ENCODE measurements at regions not wholly inside any gene's neighbourhood (a gene's known extent, or its start where the extent isn't known, plus 50 kb on each side); places are given as distances from the start of the nearest gene placed in this dataset.

DNA sequence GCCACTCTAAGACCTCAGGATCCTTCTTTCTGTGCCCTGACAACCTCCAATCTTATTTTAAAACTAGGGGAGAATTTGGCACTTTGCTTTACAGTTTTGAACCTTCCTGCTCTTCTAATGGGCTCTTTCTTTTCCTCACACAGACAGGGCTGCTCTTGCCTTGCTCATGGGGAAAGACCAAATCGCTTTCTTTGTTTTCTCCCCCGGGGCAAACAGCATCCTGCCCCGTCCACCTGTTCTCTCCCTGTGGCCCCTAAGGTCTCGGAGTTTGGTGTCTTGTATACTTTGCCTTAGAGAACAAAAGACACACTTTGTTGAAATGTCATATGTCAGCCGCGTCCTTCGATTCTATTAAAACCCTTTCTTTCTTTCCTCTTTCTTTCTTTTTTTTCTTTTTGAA is 306.7 kb upstream of the SALL1 start:
- peaks cover 2% of the 10 kb centered on the region for H3K27me3 ChIP-seq (ENCODE audit: insufficient read depth, poor library complexity, severe bottlenecking)
- H3K4me3 ChIP-seq (replicated peaks; ENCODE audit: insufficient read depth, low read length): no peak overlapping the region
- no peak for DNase-seq (ENCODE audit: low read depth in 1 of 2, low spot score in 1 of 2)
- no peak for TF ChIP-seq POLR2AphosphoS5 (IDR thresholded peaks at IDR 0.05; ENCODE audit: low read depth)
- no peak for TF ChIP-seq GABPA (IDR thresholded peaks at IDR 0.05; ENCODE audit: low read depth)
- TF ChIP-seq, protein P1, sequence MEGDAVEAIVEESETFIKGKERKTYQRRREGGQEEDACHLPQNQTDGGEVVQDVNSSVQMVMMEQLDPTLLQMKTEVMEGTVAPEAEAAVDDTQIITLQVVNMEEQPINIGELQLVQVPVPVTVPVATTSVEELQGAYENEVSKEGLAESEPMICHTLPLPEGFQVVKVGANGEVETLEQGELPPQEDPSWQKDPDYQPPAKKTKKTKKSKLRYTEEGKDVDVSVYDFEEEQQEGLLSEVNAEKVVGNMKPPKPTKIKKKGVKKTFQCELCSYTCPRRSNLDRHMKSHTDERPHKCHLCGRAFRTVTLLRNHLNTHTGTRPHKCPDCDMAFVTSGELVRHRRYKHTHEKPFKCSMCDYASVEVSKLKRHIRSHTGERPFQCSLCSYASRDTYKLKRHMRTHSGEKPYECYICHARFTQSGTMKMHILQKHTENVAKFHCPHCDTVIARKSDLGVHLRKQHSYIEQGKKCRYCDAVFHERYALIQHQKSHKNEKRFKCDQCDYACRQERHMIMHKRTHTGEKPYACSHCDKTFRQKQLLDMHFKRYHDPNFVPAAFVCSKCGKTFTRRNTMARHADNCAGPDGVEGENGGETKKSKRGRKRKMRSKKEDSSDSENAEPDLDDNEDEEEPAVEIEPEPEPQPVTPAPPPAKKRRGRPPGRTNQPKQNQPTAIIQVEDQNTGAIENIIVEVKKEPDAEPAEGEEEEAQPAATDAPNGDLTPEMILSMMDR (IDR thresholded peaks at IDR 0.05; ENCODE audit: insufficient read depth, low read length): no peak
- TF ChIP-seq, protein P2, sequence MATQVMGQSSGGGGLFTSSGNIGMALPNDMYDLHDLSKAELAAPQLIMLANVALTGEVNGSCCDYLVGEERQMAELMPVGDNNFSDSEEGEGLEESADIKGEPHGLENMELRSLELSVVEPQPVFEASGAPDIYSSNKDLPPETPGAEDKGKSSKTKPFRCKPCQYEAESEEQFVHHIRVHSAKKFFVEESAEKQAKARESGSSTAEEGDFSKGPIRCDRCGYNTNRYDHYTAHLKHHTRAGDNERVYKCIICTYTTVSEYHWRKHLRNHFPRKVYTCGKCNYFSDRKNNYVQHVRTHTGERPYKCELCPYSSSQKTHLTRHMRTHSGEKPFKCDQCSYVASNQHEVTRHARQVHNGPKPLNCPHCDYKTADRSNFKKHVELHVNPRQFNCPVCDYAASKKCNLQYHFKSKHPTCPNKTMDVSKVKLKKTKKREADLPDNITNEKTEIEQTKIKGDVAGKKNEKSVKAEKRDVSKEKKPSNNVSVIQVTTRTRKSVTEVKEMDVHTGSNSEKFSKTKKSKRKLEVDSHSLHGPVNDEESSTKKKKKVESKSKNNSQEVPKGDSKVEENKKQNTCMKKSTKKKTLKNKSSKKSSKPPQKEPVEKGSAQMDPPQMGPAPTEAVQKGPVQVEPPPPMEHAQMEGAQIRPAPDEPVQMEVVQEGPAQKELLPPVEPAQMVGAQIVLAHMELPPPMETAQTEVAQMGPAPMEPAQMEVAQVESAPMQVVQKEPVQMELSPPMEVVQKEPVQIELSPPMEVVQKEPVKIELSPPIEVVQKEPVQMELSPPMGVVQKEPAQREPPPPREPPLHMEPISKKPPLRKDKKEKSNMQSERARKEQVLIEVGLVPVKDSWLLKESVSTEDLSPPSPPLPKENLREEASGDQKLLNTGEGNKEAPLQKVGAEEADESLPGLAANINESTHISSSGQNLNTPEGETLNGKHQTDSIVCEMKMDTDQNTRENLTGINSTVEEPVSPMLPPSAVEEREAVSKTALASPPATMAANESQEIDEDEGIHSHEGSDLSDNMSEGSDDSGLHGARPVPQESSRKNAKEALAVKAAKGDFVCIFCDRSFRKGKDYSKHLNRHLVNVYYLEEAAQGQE (IDR thresholded peaks at IDR 0.05; ENCODE audit: insufficient replicate concordance, low read depth): no peak
- TF ChIP-seq SPI1 (IDR thresholded peaks at IDR 0.05; ENCODE audit: borderline replicate concordance, low read depth): no peak
- no peak overlapping the region for H3K27ac ChIP-seq (replicated peaks)

DNA sequence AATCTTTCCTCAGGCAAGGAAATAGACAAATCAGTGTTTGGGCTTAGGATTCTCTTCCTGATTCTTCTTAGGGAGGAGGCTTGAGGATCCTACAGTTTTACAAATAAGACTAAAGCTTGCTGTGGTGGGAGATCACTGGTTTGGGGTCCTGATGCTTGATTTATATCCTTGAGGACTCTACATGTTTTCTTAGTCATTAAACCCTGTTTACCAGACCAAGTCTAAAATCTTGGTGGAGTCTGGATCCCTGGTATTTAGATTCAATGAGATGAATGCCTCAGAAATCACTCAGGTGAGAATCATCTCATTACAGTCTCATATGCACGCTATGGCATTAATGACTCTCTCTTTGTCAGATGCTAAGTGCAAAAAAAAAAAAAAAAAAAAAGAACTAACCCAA is 304.3 kb upstream of the SALL1 start:
- H3K27ac ChIP-seq (replicated peaks): no peak overlapping the region
- TF ChIP-seq POLR2AphosphoS5 (IDR thresholded peaks at IDR 0.05; ENCODE audit: low read depth) (no peak), SPI1 (IDR thresholded peaks at IDR 0.05; ENCODE audit: borderline replicate concordance, low read depth) (no peak), GABPA (IDR thresholded peaks at IDR 0.05; ENCODE audit: low read depth) (no peak)
- TF ChIP-seq, protein P2 (IDR thresholded peaks at IDR 0.05; ENCODE audit: insufficient replicate concordance, low read depth): no peak
- TF ChIP-seq, protein P1 (IDR thresholded peaks at IDR 0.05; ENCODE audit: insufficient read depth, low read length): no peak

GRCh38 chr16:51453251-51453650 is 302.2 kb upstream of the SALL1 start:
- Histone ChIP-seq H3K27me3 (ENCODE audit: insufficient read depth, poor library complexity, severe bottlenecking) (no peaks in the 10 kb centered on the region), H3K4me3 (replicated peaks; ENCODE audit: insufficient read depth, low read length) (no peak overlapping the region), H3K27ac (replicated peaks) (no peak overlapping the region)
- no peak for DNase-seq (ENCODE audit: low read depth in 1 of 2, low spot score in 1 of 2)
- TF ChIP-seq, protein P1 (IDR thresholded peaks at IDR 0.05; ENCODE audit: insufficient read depth, low read length): no peak
- TF ChIP-seq SPI1 (IDR thresholded peaks at IDR 0.05; ENCODE audit: borderline replicate concordance, low read depth) (no peak), GABPA (IDR thresholded peaks at IDR 0.05; ENCODE audit: low read depth) (no peak), POLR2AphosphoS5 (IDR thresholded peaks at IDR 0.05; ENCODE audit: low read depth) (no peak)
- TF ChIP-seq, protein P2 (IDR thresholded peaks at IDR 0.05; ENCODE audit: insufficient replicate concordance, low read depth): no peak

More for the DNA sequence above, 304.3 kb upstream of the SALL1 start:
- DNase-seq (ENCODE audit: low read depth in 1 of 2, low spot score in 1 of 2): no peak
- no peak overlapping the region for H3K4me3 ChIP-seq (replicated peaks; ENCODE audit: insufficient read depth, low read length)
- peaks cover 2% of the 10 kb centered on the region for H3K27me3 ChIP-seq (ENCODE audit: insufficient read depth, poor library complexity, severe bottlenecking)

Data from HL-60 (cell line).